ENCODE measurements at regions not wholly inside any gene's neighbourhood (a gene's known extent, or its start where the extent isn't known, plus 50 kb on each side); places are given as distances from the start of the nearest gene placed in this dataset.

DNA sequence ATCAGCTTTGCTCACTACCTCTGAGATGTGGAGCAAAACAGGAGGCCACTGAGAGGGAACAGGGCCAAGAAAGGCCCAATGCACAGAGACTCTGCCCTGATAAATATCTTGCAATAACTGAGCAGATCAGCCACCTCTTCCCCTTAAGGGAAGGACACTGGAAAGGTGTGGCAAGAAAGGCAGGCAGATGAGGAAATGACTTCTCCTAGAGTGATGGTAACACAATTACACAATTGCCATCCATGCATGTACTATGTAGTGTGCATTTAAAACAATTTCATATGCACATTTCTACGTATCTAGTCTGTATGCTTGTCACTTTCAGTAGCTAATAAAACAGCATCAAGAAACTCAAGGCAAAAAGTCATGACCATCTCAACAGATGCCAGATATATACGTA lies 322.5 kb downstream of the DRD1 start:
- Histone ChIP-seq H3K4me1 (ENCODE audit: control insufficient read depth, low read length) (no peaks in the 10 kb centered on the region), H3K79me2 (ENCODE audit: control insufficient read depth, low read length) (no peaks in the 10 kb centered on the region)

DNA sequence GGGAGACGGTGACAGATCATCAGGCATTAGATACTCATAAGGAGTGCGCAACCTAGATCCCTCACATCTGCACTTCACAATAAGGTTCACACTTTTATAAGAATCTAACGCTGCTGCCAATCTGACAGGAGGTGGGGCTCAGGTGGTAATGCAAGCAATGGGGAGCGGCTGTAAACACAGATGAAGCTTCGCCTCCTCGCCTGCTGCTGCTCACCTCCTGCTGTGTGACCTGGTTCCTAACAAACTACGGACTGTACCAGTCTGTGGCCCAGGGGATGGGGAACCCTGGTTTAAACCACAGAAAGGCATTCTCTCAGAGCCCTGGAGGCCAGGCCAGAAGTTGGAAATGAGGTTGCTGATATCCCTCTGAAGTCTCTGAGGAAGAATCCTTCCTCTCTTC lies 323.6 kb downstream of the DRD1 start:
- no peaks in the 10 kb centered on the region for H3K36me3 ChIP-seq (ENCODE audit: control insufficient read depth, low read length)
- no peaks in the 10 kb centered on the region for H3K27me3 ChIP-seq (ENCODE audit: control insufficient read depth, low read length)
- H3K27ac ChIP-seq (ENCODE audit: low read depth, low read length): no peak overlapping the region

More for the DNA sequence above, 322.5 kb downstream of the DRD1 start:
- Histone ChIP-seq H3K4me2 (ENCODE audit: low read length) (no peak overlapping the region), H4K20me1 (ENCODE audit: control insufficient read depth, insufficient read depth, low read depth, low read length) (no peaks in the 10 kb centered on the region), H3K36me3 (ENCODE audit: control insufficient read depth, low read length) (no peaks in the 10 kb centered on the region), H3K9me2 (replicated peaks; ENCODE audit: control insufficient read depth, low read length) (no peaks in the 10 kb centered on the region), H3K27me3 (ENCODE audit: control insufficient read depth, low read length) (no peaks in the 10 kb centered on the region), H3K9me3 (ENCODE audit: control insufficient read depth, insufficient read depth, low read length) (no peaks in the 10 kb centered on the region), H3F3A (ENCODE audit: control insufficient read depth, insufficient read depth) (no peaks in the 10 kb centered on the region), H3K27ac (ENCODE audit: low read depth, low read length) (no peak overlapping the region), H3K4me3 (ENCODE audit: low read length) (no peak overlapping the region)
- TF ChIP-seq, protein P1, sequence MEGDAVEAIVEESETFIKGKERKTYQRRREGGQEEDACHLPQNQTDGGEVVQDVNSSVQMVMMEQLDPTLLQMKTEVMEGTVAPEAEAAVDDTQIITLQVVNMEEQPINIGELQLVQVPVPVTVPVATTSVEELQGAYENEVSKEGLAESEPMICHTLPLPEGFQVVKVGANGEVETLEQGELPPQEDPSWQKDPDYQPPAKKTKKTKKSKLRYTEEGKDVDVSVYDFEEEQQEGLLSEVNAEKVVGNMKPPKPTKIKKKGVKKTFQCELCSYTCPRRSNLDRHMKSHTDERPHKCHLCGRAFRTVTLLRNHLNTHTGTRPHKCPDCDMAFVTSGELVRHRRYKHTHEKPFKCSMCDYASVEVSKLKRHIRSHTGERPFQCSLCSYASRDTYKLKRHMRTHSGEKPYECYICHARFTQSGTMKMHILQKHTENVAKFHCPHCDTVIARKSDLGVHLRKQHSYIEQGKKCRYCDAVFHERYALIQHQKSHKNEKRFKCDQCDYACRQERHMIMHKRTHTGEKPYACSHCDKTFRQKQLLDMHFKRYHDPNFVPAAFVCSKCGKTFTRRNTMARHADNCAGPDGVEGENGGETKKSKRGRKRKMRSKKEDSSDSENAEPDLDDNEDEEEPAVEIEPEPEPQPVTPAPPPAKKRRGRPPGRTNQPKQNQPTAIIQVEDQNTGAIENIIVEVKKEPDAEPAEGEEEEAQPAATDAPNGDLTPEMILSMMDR (IDR thresholded peaks at IDR 0.05; ENCODE audit: low read depth, low read length, poor library complexity, severe bottlenecking): no peak
- TF ChIP-seq EZH2phosphoT487 (IDR thresholded peaks at IDR 0.05; ENCODE audit: borderline replicate concordance, low read length): no peak

DNA sequence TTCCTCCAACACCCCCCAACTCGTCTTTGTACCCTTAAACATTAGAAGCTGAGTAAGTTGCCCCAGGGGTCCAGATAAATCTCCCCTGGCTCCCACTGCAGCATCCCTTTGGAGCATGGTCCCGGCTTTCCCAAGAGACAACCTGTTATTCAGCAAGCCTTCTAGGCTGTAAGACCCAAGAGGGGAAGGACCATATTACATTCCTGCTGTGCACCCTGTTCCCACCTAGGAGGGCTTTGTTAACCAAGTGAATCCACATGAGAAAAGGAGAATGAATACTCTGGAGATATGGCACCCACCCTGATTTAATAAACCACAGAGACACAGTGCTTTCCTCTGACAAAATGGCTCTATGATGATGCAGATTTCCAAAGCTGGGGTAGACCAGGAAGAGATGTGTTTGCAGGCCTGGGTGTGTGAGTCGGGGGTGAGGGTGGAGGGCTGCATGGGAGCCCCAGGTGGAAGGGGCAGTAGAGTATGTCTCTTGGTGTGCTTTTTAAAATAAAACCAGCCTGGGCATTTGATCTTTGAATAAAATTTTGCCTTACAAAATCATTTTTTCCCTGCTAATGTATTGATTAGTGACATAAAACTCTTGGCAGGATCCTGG lies 325.2 kb downstream of the DRD1 start:
- no peaks in the 10 kb centered on the region for H3K9me2 ChIP-seq (replicated peaks; ENCODE audit: control insufficient read depth, low read length)
- TF ChIP-seq, protein P1 (IDR thresholded peaks at IDR 0.05; ENCODE audit: low read depth, low read length, poor library complexity, severe bottlenecking): no peak
- TF ChIP-seq EZH2phosphoT487 (IDR thresholded peaks at IDR 0.05; ENCODE audit: borderline replicate concordance, low read length): no peak
- no peaks in the 10 kb centered on the region for H4K20me1 ChIP-seq (ENCODE audit: control insufficient read depth, insufficient read depth, low read depth, low read length)
- no peak overlapping the region for H3K4me3 ChIP-seq (ENCODE audit: low read length)
- H3K27me3 ChIP-seq (ENCODE audit: control insufficient read depth, low read length): no peaks in the 10 kb centered on the region
- H3K36me3 ChIP-seq (ENCODE audit: control insufficient read depth, low read length): no peaks in the 10 kb centered on the region
- H3K4me2 ChIP-seq (ENCODE audit: low read length): no peak overlapping the region
- no peaks in the 10 kb centered on the region for H3K9me3 ChIP-seq (ENCODE audit: control insufficient read depth, insufficient read depth, low read length)
- no peaks in the 10 kb centered on the region for H3K79me2 ChIP-seq (ENCODE audit: control insufficient read depth, low read length)
- no peaks in the 10 kb centered on the region for H3K4me1 ChIP-seq (ENCODE audit: control insufficient read depth, low read length)
- H3K27ac ChIP-seq (ENCODE audit: low read depth, low read length): no peak overlapping the region
- H3F3A ChIP-seq (ENCODE audit: control insufficient read depth, insufficient read depth): no peaks in the 10 kb centered on the region

More for the DNA sequence above, 323.6 kb downstream of the DRD1 start:
- H3K4me1 ChIP-seq (ENCODE audit: control insufficient read depth, low read length): no peaks in the 10 kb centered on the region
- H3K4me2 ChIP-seq (ENCODE audit: low read length): no peak overlapping the region
- H3K4me3 ChIP-seq (ENCODE audit: low read length): no peak overlapping the region
- H3K9me2 ChIP-seq (replicated peaks; ENCODE audit: control insufficient read depth, low read length): no peaks in the 10 kb centered on the region
- H3F3A ChIP-seq (ENCODE audit: control insufficient read depth, insufficient read depth): no peaks in the 10 kb centered on the region
- no peaks in the 10 kb centered on the region for H3K79me2 ChIP-seq (ENCODE audit: control insufficient read depth, low read length)
- no peaks in the 10 kb centered on the region for H4K20me1 ChIP-seq (ENCODE audit: control insufficient read depth, insufficient read depth, low read depth, low read length)
- no peak for TF ChIP-seq EZH2phosphoT487 (IDR thresholded peaks at IDR 0.05; ENCODE audit: borderline replicate concordance, low read length)
- TF ChIP-seq, protein P1 (IDR thresholded peaks at IDR 0.05; ENCODE audit: low read depth, low read length, poor library complexity, severe bottlenecking): no peak
- H3K9me3 ChIP-seq (ENCODE audit: control insufficient read depth, insufficient read depth, low read length): no peaks in the 10 kb centered on the region

All from DOHH2 (cell line).